ENCODE measurements at regions not wholly inside any gene's neighbourhood (a gene's known extent, or its start where the extent isn't known, plus 50 kb on each side); places are given as distances from the start of the nearest gene placed in this dataset.
"Not testable (repeated sequence)": the region's sequence is repeated elsewhere in the genome, so short reads cannot be mapped to it uniquely, and the experiment has no call there.

DNA sequence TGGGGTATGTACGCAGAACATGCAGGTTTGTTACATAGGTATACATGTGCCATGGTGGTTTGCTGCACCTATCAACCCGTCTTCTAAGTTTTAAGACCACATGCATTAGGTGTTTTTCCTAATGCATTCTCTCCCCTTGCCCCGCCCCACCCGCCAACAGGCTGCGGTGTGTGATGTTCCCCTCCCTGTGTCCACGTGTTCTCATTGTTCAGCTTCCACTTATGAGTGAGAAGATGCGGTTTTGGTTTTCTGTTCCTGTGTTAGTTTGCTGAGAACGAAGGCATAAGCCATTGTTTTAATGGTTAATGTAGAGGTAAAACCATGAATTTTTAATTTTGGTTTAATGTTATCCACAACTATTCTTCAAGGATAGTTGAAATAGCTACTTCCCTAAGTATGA, 346.8 kb upstream of the EPHA6 start:
- POLR2A ChIA-PET: no interaction called here
- CTCF ChIA-PET: no interaction called here
- no peak overlapping the region for H3K4me3 ChIP-seq (ENCODE audit: low read depth, low read length)
- TF ChIP-seq, protein P1, sequence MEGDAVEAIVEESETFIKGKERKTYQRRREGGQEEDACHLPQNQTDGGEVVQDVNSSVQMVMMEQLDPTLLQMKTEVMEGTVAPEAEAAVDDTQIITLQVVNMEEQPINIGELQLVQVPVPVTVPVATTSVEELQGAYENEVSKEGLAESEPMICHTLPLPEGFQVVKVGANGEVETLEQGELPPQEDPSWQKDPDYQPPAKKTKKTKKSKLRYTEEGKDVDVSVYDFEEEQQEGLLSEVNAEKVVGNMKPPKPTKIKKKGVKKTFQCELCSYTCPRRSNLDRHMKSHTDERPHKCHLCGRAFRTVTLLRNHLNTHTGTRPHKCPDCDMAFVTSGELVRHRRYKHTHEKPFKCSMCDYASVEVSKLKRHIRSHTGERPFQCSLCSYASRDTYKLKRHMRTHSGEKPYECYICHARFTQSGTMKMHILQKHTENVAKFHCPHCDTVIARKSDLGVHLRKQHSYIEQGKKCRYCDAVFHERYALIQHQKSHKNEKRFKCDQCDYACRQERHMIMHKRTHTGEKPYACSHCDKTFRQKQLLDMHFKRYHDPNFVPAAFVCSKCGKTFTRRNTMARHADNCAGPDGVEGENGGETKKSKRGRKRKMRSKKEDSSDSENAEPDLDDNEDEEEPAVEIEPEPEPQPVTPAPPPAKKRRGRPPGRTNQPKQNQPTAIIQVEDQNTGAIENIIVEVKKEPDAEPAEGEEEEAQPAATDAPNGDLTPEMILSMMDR (IDR thresholded peaks at IDR 0.05; ENCODE audit: insufficient read depth, low read length, missing control alignments): no peak
- DNase-seq (ENCODE audit: low read depth, low spot score): no peak

- ChIA-PET CTCF (no interaction called here), POLR2A (no interaction called here)
- H3K4me3 ChIP-seq (ENCODE audit: low read depth, low read length): no peak overlapping the region
- TF ChIP-seq, protein P1 (IDR thresholded peaks at IDR 0.05; ENCODE audit: insufficient read depth, low read length, missing control alignments): no peak
- DNase-seq (ENCODE audit: low read depth, low spot score): no peak
Observed at GRCh38 chr3:96478496-96478895, 335.9 kb upstream of the EPHA6 start.

DNA sequence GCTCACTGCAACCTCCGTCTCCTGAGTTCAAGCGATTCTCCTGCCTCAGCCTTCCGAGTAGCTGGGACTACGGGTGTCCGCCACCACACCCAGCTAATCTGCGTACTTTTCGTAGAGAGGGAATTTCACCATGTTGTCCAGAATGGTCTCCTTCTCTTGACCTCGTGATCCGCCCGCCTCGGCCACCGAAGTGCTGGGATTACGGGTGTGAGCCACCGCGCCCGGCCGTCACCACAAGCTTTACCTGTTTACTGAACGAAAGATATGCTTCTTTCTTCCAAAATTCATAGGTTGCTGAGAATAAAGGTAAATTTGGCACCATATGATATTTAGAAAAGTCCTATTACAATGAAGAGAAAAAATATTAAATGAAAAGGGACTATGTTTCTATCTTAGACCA, 333.5 kb upstream of the EPHA6 start:
- POLR2A ChIA-PET: no interaction called here
- H3K4me3 ChIP-seq (ENCODE audit: low read depth, low read length): no peak overlapping the region
- CTCF ChIA-PET: no interaction called here
- TF ChIP-seq, protein P1 (IDR thresholded peaks at IDR 0.05; ENCODE audit: insufficient read depth, low read length, missing control alignments): no peak
- DNase-seq (ENCODE audit: low read depth, low spot score): no peak

GRCh38 chr3:96483191-96483590, 331.2 kb upstream of the EPHA6 start:
- H3K4me3 ChIP-seq (ENCODE audit: low read depth, low read length); POLR2A ChIA-PET; CTCF ChIA-PET; DNase-seq (ENCODE audit: low read depth, low spot score): not testable (repeated sequence)

GRCh38 chr3:96483781-96484180, 330.6 kb upstream of the EPHA6 start:
- no peak for DNase-seq (ENCODE audit: low read depth, low spot score)
- no peak overlapping the region for H3K4me3 ChIP-seq (ENCODE audit: low read depth, low read length)
- POLR2A ChIA-PET: no interaction called here
- TF ChIP-seq, protein P1 (IDR thresholded peaks at IDR 0.05; ENCODE audit: insufficient read depth, low read length, missing control alignments): no peak
- CTCF ChIA-PET: no interaction called here

- TF ChIP-seq, protein P1 (IDR thresholded peaks at IDR 0.05; ENCODE audit: insufficient read depth, low read length, missing control alignments): no peak
- POLR2A ChIA-PET: no interaction called here
- CTCF ChIA-PET: no interaction called here
- H3K4me3 ChIP-seq (ENCODE audit: low read depth, low read length): no peak overlapping the region
- DNase-seq (ENCODE audit: low read depth, low spot score): no peak
Observed at GRCh38 chr3:96488708-96489107, 325.7 kb upstream of the EPHA6 start.

GRCh38 chr3:96491023-96491422, 323.4 kb upstream of the EPHA6 start:
- CTCF ChIA-PET: no interaction called here
- POLR2A ChIA-PET: no interaction called here
- no peak overlapping the region for H3K4me3 ChIP-seq (ENCODE audit: low read depth, low read length)
- no peak for DNase-seq (ENCODE audit: low read depth, low spot score)
- TF ChIP-seq, protein P1 (IDR thresholded peaks at IDR 0.05; ENCODE audit: insufficient read depth, low read length, missing control alignments): no peak
